Ascending aorta (tissue), 2 donors: ENCODE measurements at regions not wholly inside any gene's neighbourhood (a gene's known extent, or its start where the extent isn't known, plus 50 kb on each side); places are given as distances from the start of the nearest gene placed in this dataset.

Experiments used
- DNase-seq, 2 donors: peaks; one replicate each; pipeline ENCODE4 v3.0.0-alpha.2; 2019; ENCODE audit warnings: low spot score in 2 of 2
- H3K27ac ChIP-seq, 2 donors: fragments of 200-600 bp; sonication (generic); one replicate each; pipeline ENCODE4 v1.5.1; 2016 to 2017; ENCODE audit warnings: mild to moderate bottlenecking in 1 of 2
- H3K27me3 ChIP-seq: fragments of 200-600 bp; sonication (generic); one replicate; pipeline ENCODE4 v1.5.1; 2017
- H3K36me3 ChIP-seq, 2 donors: fragments of 200-600 bp; sonication (generic); one replicate each; pipeline ENCODE4 v1.5.1; 2016
- H3K4me1 ChIP-seq, 2 donors: fragments of 200-600 bp; sonication (generic); one replicate each; pipeline ENCODE4 v1.5.1; 2016 to 2017; ENCODE audit warnings: mild to moderate bottlenecking in 1 of 2
- H3K4me3 ChIP-seq, 2 donors: fragments of 200-600 bp; sonication (generic); one replicate each; pipeline ENCODE4 v1.5.1; 2016 to 2017; ENCODE audit warnings: mild to moderate bottlenecking in 1 of 2
- H3K9me3 ChIP-seq, 2 donors: fragments of 200-600 bp; sonication (generic); one replicate each; pipeline ENCODE4 v1.5.1; 2016
- intact Hi-C: fragments of 100-400 bp; cut with DNase I; formaldehyde crosslinking; loops from one replicate; pipeline ENCODE4 v1.15.1; 2023
- TF ChIP-seq, protein P1 (sequence below), 3 experiments: fragments of 200-600 bp in 2 of 3; fragments of 450-650 bp in 1 of 3; sonication (generic) in 2 of 3; IDR thresholded peaks; one replicate each; pipeline ENCODE4 v1.5.1; 2016 to 2019; ENCODE audit warnings: antibody characterized with exemption in 3 of 3, mild to moderate bottlenecking in 1 of 3, moderate library complexity in 1 of 3

DNA sequence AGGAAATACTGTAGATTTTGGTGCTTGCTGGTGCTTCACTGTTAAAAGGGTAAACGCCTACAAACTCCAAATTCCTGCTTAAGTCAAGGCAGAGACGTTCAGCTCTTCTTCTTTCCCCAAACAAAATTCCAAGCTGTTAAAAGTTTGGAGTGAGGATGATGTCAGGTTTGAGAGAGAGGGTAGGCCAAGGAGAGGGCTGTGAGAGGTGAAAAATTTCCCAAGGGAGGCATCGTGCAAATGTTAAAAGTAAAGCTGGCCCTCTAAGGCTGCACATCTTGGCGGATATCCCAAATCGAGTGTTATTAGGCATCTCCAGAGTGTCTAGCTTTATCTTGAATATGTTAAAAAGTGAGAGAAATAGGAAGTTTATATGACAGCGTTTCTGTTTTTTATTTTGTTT is 651.8 kb downstream of the QKI start:
- intact Hi-C loops: no loop called here
- Histone ChIP-seq H3K9me3 (no peaks in the 10 kb centered on the region), H3K4me1 (no peaks in the 10 kb centered on the region), H3K27ac (no peak overlapping the region), H3K36me3 (no peaks in the 10 kb centered on the region), H3K27me3 (no peaks in the 10 kb centered on the region), H3K4me3 (no peak overlapping the region)
- DNase-seq: no peak
- TF ChIP-seq, protein P1, sequence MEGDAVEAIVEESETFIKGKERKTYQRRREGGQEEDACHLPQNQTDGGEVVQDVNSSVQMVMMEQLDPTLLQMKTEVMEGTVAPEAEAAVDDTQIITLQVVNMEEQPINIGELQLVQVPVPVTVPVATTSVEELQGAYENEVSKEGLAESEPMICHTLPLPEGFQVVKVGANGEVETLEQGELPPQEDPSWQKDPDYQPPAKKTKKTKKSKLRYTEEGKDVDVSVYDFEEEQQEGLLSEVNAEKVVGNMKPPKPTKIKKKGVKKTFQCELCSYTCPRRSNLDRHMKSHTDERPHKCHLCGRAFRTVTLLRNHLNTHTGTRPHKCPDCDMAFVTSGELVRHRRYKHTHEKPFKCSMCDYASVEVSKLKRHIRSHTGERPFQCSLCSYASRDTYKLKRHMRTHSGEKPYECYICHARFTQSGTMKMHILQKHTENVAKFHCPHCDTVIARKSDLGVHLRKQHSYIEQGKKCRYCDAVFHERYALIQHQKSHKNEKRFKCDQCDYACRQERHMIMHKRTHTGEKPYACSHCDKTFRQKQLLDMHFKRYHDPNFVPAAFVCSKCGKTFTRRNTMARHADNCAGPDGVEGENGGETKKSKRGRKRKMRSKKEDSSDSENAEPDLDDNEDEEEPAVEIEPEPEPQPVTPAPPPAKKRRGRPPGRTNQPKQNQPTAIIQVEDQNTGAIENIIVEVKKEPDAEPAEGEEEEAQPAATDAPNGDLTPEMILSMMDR (IDR thresholded peaks at IDR 0.05): no peak

DNA sequence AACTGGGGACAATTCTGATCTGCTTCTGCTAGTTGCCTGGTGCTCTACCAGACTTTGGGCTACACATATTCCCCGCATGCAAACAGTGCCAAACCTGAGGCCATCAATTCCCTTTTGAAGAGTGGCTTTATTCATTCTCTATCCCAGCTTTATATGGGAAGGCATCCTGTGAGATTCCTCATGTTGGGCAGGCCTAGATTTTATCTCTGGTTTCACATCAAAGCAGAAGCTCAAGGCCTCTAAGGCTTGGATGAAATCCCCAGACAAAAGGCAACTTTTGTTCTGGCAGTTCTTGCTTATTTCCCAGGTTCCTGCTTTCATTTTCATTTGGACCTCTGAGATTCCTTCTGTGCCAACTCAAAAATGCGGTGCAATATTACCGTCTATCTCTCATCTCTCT is 648.8 kb downstream of the QKI start:
- intact Hi-C loops: no loop called here
- TF ChIP-seq, protein P1 (IDR thresholded peaks at IDR 0.05): no peak
- Histone ChIP-seq H3K36me3 (no peaks in the 10 kb centered on the region), H3K4me1 (no peaks in the 10 kb centered on the region), H3K27me3 (no peaks in the 10 kb centered on the region), H3K9me3 (no peaks in the 10 kb centered on the region), H3K4me3 (no peak overlapping the region), H3K27ac (no peak overlapping the region)
- DNase-seq: no peak

DNA sequence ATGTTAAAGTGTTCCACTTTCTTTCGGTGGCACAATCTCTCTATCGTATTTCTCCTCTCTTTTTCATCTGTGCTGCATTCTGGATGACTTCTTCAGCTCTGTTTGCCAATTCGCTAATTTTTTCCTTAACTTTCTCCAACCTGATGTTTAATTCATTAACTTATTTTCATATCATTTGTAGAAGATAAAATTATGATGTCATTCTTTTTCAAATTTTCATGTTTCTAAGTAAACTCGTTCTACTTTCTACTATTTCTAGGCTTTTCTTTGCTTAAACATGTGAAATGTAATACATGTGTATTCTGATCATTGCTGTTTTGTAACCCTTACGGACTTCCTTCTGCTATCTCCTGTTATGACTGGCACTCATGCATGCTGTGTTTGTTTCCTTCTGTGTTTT is 648.4 kb downstream of the QKI start:
- H3K4me3 ChIP-seq: no peak overlapping the region
- TF ChIP-seq, protein P1 (IDR thresholded peaks at IDR 0.05): no peak
- H3K4me1 ChIP-seq: no peaks in the 10 kb centered on the region
- no peak for DNase-seq
- H3K27me3 ChIP-seq: no peaks in the 10 kb centered on the region
- intact Hi-C loops: no loop called here
- H3K36me3 ChIP-seq: no peaks in the 10 kb centered on the region
- H3K27ac ChIP-seq: no peak overlapping the region
- H3K9me3 ChIP-seq: no peaks in the 10 kb centered on the region

DNA sequence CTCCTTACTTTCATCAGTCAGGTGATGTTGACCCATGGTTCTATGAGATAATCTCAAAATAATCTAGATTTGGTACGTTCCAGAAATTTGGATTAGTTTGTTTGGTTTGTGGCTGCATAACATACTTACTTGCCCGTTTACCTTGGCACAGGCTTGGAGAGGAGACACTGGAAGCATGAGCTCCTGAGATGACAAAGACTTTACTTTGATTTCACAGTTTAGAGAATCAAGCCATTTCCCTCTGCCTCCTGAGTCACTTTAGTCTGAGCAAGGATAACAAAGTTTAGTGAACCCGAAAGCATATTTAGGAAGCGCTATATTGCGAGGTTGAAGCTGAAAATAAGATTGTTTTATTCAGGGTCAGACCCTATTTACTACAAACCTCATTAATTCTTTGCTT is 643.4 kb downstream of the QKI start:
- Histone ChIP-seq H3K4me1 (no peaks in the 10 kb centered on the region), H3K36me3 (no peaks in the 10 kb centered on the region), H3K9me3 (no peaks in the 10 kb centered on the region), H3K27ac (no peak overlapping the region), H3K27me3 (no peaks in the 10 kb centered on the region), H3K4me3 (no peak overlapping the region)
- TF ChIP-seq, protein P1 (IDR thresholded peaks at IDR 0.05): no peak
- intact Hi-C loops: no loop called here
- no peak for DNase-seq

DNA sequence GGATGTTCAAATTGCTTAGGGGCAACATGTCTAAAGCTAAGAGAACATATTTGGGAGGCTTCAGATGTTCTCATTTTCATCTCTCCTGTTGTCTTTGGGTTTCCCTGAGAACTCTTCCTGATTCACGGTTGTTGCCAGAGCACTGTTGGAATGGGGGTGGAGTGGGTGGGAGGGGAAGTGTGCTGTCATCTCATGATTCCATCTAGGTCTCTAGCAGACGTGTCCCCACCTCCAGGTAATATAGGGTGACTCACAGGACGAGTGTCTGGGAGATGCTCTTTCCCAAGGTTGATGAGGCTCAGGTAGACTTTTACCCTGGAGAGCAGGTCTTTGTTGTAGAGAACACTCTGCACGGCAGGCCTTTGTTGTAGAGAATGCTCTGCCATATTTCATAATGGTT is 636.9 kb downstream of the QKI start:
- H3K4me1 ChIP-seq: no peaks in the 10 kb centered on the region
- H3K36me3 ChIP-seq: no peaks in the 10 kb centered on the region
- DNase-seq: no peak
- no peaks in the 10 kb centered on the region for H3K9me3 ChIP-seq
- TF ChIP-seq, protein P1 (IDR thresholded peaks at IDR 0.05): no peak
- no peak overlapping the region for H3K27ac ChIP-seq
- H3K27me3 ChIP-seq: no peaks in the 10 kb centered on the region
- no peak overlapping the region for H3K4me3 ChIP-seq
- intact Hi-C loops: no loop called here

DNA sequence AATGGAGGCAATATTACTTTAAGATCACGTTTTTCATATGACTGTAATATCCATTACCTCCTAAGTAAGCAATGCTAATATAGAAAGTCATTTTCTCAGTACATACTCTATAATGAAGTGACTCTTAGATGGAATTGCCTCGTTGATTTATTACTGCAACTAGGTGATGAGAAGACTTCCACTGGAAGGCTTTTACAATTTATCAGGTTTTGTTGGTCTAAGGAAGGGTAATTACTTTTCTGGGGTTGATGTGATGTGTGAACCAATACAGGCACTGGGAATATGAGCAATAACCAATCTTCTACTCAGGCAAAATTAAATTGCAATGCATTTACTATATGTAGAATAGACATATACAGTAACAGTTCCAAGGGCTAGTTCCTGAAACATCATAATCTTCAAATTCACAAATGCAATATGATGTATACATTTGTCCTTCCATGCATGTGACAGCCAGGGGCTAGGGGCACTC is 635.0 kb downstream of the QKI start:
- TF ChIP-seq, protein P1 (IDR thresholded peaks at IDR 0.05): no peak
- no peak for DNase-seq
- Histone ChIP-seq H3K27me3 (no peaks in the 10 kb centered on the region), H3K9me3 (no peaks in the 10 kb centered on the region), H3K4me3 (no peak overlapping the region), H3K4me1 (no peaks in the 10 kb centered on the region), H3K27ac (no peak overlapping the region), H3K36me3 (no peaks in the 10 kb centered on the region)
- intact Hi-C loops: no loop called here
